HFFc6 (cell line): ENCODE measurements at regions not wholly inside any gene's neighbourhood (a gene's known extent, or its start where the extent isn't known, plus 50 kb on each side); places are given as distances from the start of the nearest gene placed in this dataset.

Experiments
- DNase-seq: peaks from one replicate; pipeline ENCODE4 v3.0.0-alpha.2; 2018
- H3K27ac Mint-ChIP-seq: 2 replicates; pipeline ENCODE4 v1.8.0; 2020; ENCODE audit warnings: mild to moderate bottlenecking, mixed read lengths
- H3K27me3 Mint-ChIP-seq: 2 replicates; pipeline ENCODE4 v1.8.0; 2021; ENCODE audit warnings: mild to moderate bottlenecking, moderate library complexity, mixed read lengths; ENCODE audit not compliant: insufficient read depth
- H3K36me3 Mint-ChIP-seq: 2 replicates; pipeline ENCODE4 v1.8.0; 2021; ENCODE audit warnings: low read depth, mixed read lengths
- H3K4me1 Mint-ChIP-seq: 2 replicates; pipeline ENCODE4 v1.8.0; 2020; ENCODE audit warnings: low read depth, mixed read lengths
- H3K4me3 Mint-ChIP-seq: 2 replicates; pipeline ENCODE4 v1.8.0; 2020; ENCODE audit warnings: mild to moderate bottlenecking, moderate library complexity, mixed read lengths
- H3K9me3 Mint-ChIP-seq: 2 replicates; pipeline ENCODE4 v1.8.0; 2020; ENCODE audit warnings: mild to moderate bottlenecking, mixed read lengths
- TF ChIP-seq, protein P1 (sequence below): fragments of 200-600 bp; sonication (generic); IDR thresholded peaks from 2 replicates; pipeline ENCODE4 v1.5.0; 2021; ENCODE audit warnings: antibody characterized with exemption, mild to moderate bottlenecking

DNA sequence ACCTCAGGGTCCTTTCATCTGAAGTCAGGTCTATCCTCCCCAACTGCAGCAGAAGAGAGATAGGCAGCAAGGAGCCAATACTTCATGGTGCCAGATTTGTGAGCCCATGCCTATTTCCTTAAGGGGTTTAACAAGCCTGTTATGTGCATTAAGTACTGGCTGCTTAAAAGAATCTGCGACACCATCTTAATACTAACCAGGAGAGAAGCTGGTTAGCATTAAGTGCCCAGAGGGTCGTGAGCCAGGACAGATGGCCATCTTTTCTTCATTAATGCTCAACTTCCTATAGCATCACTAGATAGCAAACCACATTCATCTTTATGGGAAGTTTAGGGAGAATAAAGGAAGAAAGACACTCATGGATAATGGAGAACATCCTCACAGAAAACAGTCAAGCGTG lies 289.1 kb downstream of the ETAA1 start:
- Mint-ChIP-seq H3K9me3 (no peaks in the 10 kb centered on the region), H3K36me3 (no peaks in the 10 kb centered on the region), H3K27ac (no peak overlapping the region), H3K4me3 (no peak overlapping the region), H3K27me3 (peaks cover 16% of the 10 kb centered on the region; the same call in 1 of the 2 replicates), H3K4me1 (no peaks in the 10 kb centered on the region)
- DNase-seq, result no peak
- TF ChIP-seq, protein P1, sequence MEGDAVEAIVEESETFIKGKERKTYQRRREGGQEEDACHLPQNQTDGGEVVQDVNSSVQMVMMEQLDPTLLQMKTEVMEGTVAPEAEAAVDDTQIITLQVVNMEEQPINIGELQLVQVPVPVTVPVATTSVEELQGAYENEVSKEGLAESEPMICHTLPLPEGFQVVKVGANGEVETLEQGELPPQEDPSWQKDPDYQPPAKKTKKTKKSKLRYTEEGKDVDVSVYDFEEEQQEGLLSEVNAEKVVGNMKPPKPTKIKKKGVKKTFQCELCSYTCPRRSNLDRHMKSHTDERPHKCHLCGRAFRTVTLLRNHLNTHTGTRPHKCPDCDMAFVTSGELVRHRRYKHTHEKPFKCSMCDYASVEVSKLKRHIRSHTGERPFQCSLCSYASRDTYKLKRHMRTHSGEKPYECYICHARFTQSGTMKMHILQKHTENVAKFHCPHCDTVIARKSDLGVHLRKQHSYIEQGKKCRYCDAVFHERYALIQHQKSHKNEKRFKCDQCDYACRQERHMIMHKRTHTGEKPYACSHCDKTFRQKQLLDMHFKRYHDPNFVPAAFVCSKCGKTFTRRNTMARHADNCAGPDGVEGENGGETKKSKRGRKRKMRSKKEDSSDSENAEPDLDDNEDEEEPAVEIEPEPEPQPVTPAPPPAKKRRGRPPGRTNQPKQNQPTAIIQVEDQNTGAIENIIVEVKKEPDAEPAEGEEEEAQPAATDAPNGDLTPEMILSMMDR, result no peak

DNA sequence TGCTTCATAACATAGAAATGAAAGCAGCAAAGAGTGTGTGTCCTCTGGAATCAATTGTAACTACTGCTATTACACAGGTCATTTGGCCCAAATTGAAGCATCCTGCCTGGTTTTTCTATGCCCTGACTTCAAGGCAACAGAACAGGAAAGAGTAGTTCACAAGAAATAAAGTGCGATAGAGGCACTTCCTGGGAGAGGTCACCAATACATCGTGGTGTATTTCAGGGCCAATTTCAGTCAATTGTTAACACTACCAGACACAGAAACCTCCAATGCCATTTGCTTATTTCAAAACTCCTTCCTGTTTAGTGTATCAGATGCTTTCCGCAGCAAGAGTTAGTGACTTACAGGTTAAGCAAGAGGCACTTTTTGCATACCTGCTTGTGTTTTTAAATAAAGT lies 292.1 kb downstream of the ETAA1 start:
- Mint-ChIP-seq H3K27me3 (peaks cover 18% of the 10 kb centered on the region; the same call in 1 of the 2 replicates), H3K27ac (no peak overlapping the region), H3K4me1 (no peaks in the 10 kb centered on the region), H3K36me3 (no peaks in the 10 kb centered on the region), H3K9me3 (no peaks in the 10 kb centered on the region), H3K4me3 (no peak overlapping the region)
- TF ChIP-seq, protein P1, result no peak
- DNase-seq, result no peak

DNA sequence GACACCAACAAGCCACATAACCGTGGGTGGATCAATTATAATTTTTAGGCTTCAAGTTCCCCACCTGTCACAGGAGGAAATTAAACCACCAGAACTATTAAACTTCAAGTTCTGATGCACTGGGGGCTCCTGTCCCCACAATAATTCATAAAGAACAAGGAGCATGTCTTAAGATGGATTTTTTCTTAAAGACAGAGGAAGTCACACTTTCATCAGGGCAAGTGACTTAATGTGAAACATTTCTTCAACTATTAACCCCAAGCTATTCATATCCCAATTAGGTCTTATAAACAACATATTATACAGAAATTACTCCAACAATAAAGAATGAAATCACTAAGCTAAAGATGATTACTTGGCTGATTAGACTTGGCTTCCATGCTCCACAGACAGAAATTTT lies 292.5 kb downstream of the ETAA1 start:
- TF ChIP-seq, protein P1, result no peak
- Mint-ChIP-seq H3K27me3 (peaks cover 18% of the 10 kb centered on the region; the same call in 1 of the 2 replicates), H3K4me1 (no peaks in the 10 kb centered on the region), H3K4me3 (no peak overlapping the region), H3K27ac (no peak overlapping the region), H3K9me3 (no peaks in the 10 kb centered on the region), H3K36me3 (no peaks in the 10 kb centered on the region)
- no peak for DNase-seq

DNA sequence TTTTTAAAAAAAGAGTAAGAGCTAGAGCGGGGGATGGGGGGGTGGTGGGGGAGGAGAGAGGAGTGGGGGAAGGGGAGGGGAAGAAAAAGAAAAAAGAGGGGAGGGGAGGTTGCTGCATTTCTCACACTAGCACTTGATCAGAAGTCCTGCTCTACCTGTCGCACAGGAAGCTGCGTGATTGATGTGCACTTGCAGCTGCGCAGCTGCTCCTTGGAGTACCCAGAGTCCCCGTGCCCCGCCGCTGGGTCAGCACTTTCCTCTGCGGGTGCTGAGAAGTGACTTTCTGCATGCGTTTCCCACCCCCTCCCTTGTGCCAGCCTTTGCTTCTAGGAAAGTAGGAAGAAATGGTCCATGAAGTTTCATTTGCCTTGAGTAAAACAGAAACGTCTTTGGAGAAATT lies 297.3 kb downstream of the ETAA1 start:
- no peaks in the 10 kb centered on the region for H3K36me3 Mint-ChIP-seq
- H3K4me1 Mint-ChIP-seq, result no peaks in the 10 kb centered on the region
- no peak overlapping the region for H3K4me3 Mint-ChIP-seq
- H3K27ac Mint-ChIP-seq, result no peak overlapping the region
- TF ChIP-seq, protein P1, result no peak
- DNase-seq, result no peak
- peaks cover 8% of the 10 kb centered on the region for H3K27me3 Mint-ChIP-seq
- no peaks in the 10 kb centered on the region for H3K9me3 Mint-ChIP-seq

DNA sequence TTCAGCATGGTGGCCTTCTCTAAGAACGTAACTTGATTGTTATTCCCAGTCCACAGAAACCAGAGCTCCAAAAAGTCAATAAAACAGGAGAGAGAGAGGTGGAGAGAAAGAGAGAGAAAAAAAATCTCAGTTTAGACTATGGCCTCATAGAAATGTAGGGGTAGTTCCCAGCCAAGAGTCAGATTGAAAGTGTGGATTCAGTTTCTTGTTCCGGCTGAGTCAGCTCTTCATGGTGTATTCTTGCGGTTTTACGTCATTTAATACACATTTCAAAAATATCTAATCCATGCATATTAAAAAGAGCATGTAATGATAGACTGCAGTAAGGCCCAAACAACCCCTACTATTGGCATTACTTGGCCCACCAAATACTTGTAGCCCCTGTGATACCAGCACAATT lies 303.9 kb downstream of the ETAA1 start:
- Mint-ChIP-seq H3K36me3 (no peaks in the 10 kb centered on the region), H3K9me3 (peaks cover 4% of the 10 kb centered on the region; the same call in 1 of the 2 replicates), H3K4me1 (no peaks in the 10 kb centered on the region), H3K27me3 (peaks cover 2% of the 10 kb centered on the region), H3K4me3 (no peak overlapping the region), H3K27ac (no peak overlapping the region)
- TF ChIP-seq, protein P1, result no peak
- no peak for DNase-seq

DNA sequence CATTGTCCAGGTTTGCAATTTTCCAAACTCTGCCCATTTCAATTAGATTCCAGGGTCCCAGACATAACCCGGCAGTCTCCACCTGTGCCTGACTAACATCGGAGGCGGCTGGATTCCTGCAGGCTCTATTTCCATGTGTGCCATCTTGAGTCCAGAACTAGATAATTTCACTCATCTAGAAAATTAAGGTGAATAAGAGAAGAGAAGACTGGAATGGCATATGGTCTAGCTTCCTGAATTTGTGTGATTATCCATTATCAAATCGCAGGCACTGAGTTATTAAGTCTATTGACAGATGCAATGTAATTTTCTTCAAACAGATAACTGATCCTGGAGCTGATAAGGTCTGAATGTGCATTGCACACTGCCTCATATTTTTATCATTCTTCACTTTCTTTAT lies 305.2 kb downstream of the ETAA1 start:
- H3K4me3 Mint-ChIP-seq, result no peak overlapping the region
- TF ChIP-seq, protein P1, result no peak
- no peaks in the 10 kb centered on the region for H3K4me1 Mint-ChIP-seq
- peaks cover 4% of the 10 kb centered on the region; the same call in 1 of the 2 replicates for H3K9me3 Mint-ChIP-seq
- no peaks in the 10 kb centered on the region for H3K36me3 Mint-ChIP-seq
- peaks cover 2% of the 10 kb centered on the region for H3K27me3 Mint-ChIP-seq
- no peak for DNase-seq
- H3K27ac Mint-ChIP-seq, result no peak overlapping the region
